Peyer's patch (tissue), 4 donors: ENCODE measurements at regions not wholly inside any gene's neighbourhood (a gene's known extent, or its start where the extent isn't known, plus 50 kb on each side); places are given as distances from the start of the nearest gene placed in this dataset.

ENCODE experiments used
- CTCF ChIP-seq, 6 experiments: fragments of 450-650 bp in 4 of 6; fragments of 200-600 bp in 2 of 6; sonication (generic) in 1 of 6; IDR thresholded peaks; one replicate each; pipeline ENCODE4 v1.5.1; 2017 to 2019; ENCODE audit warnings: antibody characterized with exemption in 6 of 6, mild to moderate bottlenecking in 3 of 6, moderate library complexity in 1 of 6
- POLR2A ChIP-seq, 2 donors: fragments of 450-650 bp; IDR thresholded peaks; one replicate each; pipeline ENCODE4 v1.5.1; 2017; ENCODE audit warnings: antibody characterized with exemption in 2 of 2, mild to moderate bottlenecking in 2 of 2, moderate library complexity in 2 of 2

- no peak for TF ChIP-seq CTCF (IDR thresholded peaks at IDR 0.05)
- TF ChIP-seq POLR2A (IDR thresholded peaks at IDR 0.05), result no peak
These were observed 470.6 kb upstream of the ARID1B start for GRCh38 chr6:156306531-156306930.
